ENCODE measurements at regions not wholly inside any gene's neighbourhood (a gene's known extent, or its start where the extent isn't known, plus 50 kb on each side); places are given as distances from the start of the nearest gene placed in this dataset.

DNA sequence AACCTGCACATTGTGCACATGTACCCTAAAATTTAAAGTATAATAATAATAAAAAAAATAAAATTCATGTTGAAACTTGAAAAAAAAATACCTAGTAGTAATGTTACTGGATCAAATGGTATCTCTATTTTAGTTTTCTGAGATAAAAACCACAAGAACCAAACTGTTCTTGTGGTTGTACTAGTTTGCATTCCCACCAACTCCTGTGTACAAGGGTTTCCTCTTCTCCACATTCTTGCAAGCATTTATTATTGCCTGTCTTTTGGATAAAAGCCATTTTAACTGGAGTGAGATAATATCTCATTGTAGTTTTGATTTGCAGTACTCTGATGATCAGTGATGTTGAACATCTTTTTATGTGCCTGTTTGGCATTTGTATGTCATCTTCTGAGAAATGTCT is 177.7 kb downstream of the KIF20B start:
- DNase-seq (ENCODE audit: extremely low read depth in 1 of 2, low read depth in 1 of 2), result no peak

- no peak for DNase-seq (ENCODE audit: extremely low read depth in 1 of 2, low read depth in 1 of 2)
These were observed 186.0 kb downstream of the KIF20B start for GRCh38 chr10:89887406-89887805.

DNA sequence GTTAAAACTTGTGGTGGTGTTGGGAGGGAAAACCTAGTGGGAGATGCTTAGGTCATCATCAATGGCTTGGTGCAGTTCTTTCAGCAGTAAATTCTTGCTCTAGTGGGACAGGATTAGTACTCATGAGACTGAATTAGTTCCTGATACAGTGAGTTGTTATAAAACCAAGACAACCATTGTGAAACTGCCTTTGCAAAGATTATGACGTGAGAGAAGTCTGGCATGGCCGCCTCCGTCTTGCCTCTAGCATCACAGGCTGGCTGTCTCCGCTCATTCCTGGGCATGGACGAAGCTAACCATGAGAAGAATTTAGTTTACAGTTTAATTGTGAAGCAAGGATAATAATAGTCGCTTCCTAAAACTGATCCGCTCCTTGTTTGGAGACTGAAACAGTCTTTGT is 186.4 kb downstream of the KIF20B start:
- no peak for DNase-seq (ENCODE audit: extremely low read depth in 1 of 2, low read depth in 1 of 2)

GRCh38 chr10:89888321-89889070 is 187.1 kb downstream of the KIF20B start:
- DNase-seq (ENCODE audit: extremely low read depth in 1 of 2, low read depth in 1 of 2), result no peak

DNA sequence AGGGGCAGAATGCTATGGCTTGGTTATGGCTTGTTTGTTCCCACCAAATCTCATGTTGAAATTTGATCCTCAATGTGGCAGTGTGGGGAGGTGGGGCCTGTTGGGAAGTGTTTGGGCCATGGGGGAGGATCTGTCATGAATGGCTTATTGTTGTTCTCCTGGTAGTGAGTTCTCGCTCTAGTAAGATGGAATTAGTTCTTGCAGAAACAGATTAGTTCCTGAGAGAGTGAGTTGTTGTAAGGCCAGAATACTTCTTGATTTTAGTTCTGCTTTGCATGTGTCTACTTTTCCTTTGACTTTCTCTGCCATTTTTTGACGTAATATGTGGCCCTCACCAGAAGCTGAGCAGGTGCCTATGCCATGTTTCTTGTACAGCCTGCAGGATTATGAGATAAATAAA is 188.2 kb downstream of the KIF20B start:
- no peak for DNase-seq (ENCODE audit: extremely low read depth in 1 of 2, low read depth in 1 of 2)

DNA sequence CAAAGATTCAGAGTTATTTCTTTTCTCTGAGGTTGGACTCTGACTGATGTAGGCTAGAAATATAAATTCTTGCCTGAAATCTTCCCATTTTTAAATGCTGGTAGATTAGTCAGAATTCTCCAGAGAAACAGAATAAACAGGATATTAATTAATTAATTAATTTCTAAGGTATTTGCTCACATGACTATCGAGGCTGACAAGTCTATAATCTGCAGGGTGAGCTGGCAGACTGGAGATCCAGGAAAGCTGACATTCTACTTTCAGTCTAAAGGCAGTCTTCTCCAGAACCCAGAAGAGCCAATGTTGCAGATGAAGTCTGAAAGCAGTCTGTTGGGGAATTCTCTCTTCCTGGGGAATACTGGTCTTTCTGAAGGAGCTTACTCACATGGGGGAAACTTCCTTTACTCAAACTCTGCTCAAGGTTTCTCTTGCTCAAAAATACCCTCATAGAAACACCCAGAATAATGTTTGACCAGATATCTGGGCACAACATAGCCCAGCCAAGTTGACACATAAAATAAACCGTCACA is 189.7 kb downstream of the KIF20B start:
- no peak for DNase-seq (ENCODE audit: extremely low read depth in 1 of 2, low read depth in 1 of 2)

GRCh38 chr10:89894051-89894450 is 192.7 kb downstream of the KIF20B start:
- DNase-seq (ENCODE audit: extremely low read depth in 1 of 2, low read depth in 1 of 2), result no peak

DNA sequence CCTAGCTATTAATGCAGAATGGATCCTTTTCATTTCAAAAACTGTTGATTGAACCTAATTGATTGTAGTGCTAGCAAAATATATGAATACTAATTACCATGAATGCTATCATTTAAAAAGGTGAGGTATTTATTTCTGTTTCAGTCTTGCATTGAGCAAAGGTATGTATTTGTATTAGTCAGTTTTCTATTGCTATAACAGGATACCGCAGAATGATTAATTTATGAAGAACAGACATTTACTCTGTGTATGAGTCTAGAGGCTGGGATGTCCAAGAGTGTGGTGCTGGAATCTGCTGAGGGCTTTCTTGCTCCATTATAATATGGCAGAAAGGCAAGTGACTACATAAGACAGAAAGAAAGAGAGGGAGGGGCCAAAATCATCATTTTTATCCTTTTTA is 199.2 kb downstream of the KIF20B start:
- DNase-seq (ENCODE audit: extremely low read depth in 1 of 2, low read depth in 1 of 2), result no peak

- no peak for DNase-seq (ENCODE audit: extremely low read depth in 1 of 2, low read depth in 1 of 2)
These were observed 200.5 kb downstream of the KIF20B start for GRCh38 chr10:89901895-89902294.

DNA sequence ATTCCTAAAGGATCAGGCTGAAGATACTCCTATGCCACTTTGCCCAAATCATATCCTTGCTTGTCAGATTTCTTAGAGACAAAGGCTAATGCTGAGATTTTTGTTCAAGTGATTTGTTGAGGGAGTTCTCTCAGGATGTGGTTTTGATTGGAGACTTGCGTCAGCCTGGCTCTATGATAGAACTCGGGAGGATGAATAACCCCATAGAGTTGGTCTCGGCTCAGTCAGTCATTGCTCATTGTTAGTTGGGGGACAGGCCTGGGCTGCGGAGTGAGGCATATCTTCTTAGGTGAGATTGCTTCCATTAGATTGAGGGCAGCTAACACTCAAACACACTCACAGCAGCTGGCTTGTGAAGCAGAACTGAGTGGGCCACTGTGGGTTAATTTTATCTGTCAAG is 203.4 kb downstream of the KIF20B start:
- peak in 1 of 2 donors; percentile 1 for DNase-seq (ENCODE audit: extremely low read depth in 1 of 2, low read depth in 1 of 2)

DNA sequence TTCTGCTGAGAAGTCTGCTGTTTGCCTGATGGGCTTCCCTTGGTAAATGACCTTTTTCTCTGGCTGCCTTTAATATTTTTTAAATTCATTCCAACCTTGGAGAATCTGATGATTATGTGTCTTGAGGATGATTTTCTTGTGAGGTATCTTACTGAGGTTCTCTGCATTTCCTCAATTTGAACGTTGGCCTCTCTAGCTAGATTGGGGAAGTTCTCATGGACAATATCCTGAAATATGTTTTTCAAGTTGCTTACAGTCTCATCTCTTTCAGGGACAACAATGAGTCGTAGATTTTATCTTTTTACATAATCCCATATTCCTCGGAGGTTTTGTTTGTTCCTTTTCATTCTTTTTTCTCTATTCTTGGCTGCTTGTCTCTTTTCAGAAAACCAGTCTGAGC is 208.4 kb downstream of the KIF20B start:
- DNase-seq (ENCODE audit: extremely low read depth in 1 of 2, low read depth in 1 of 2), result no peak

DNA sequence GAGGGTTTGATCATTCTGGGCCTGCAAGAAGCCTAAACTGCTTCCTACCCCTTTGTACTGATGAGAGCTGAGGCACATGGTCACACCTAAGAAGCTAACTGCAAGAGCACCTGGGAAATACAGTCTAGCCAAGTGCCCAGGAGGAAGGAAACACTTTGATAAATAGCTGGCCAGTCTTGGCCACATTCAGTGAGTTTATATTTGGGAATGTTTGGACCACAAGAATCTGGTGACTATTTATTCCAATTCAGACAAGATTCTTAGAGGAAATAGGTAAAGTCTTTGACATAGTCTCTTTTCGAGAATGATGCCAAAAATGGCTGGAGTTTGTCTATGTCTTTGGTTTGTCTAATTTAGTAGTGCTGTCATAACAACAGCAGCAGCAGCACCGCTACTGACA is 213.6 kb downstream of the KIF20B start:
- no peak for DNase-seq (ENCODE audit: extremely low read depth in 1 of 2, low read depth in 1 of 2)

GRCh38 chr10:89915968-89916367 is 214.6 kb downstream of the KIF20B start:
- no peak for DNase-seq (ENCODE audit: extremely low read depth in 1 of 2, low read depth in 1 of 2)

- no peak for DNase-seq (ENCODE audit: extremely low read depth in 1 of 2, low read depth in 1 of 2)
These were observed 215.3 kb downstream of the KIF20B start for GRCh38 chr10:89916468-89917215.

DNA sequence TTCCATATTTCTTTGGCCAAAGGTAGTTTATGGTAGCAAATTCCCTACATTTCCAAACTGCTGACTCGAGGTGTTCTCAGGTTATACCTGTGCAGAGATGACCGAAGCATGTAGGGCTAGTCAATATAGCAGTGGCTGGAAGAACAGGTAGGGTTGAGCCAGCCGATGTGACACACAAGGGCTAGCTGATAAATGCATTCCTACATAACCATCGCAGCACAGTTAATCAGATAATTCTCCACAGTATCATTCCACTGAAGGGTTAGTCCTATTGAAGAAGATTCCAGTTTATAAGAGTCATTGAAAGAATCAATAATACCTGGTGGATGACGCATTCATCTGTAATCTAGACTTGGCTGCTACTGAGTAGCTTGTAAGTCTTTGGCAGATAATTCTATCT is 220.0 kb downstream of the KIF20B start:
- DNase-seq (ENCODE audit: extremely low read depth in 1 of 2, low read depth in 1 of 2), result no peak

GRCh38 chr10:89923661-89924060 is 222.3 kb downstream of the KIF20B start:
- no peak for DNase-seq (ENCODE audit: extremely low read depth in 1 of 2, low read depth in 1 of 2)

GRCh38 chr10:89924261-89924660 is 222.9 kb downstream of the KIF20B start:
- DNase-seq (ENCODE audit: extremely low read depth in 1 of 2, low read depth in 1 of 2), result no peak

DNA sequence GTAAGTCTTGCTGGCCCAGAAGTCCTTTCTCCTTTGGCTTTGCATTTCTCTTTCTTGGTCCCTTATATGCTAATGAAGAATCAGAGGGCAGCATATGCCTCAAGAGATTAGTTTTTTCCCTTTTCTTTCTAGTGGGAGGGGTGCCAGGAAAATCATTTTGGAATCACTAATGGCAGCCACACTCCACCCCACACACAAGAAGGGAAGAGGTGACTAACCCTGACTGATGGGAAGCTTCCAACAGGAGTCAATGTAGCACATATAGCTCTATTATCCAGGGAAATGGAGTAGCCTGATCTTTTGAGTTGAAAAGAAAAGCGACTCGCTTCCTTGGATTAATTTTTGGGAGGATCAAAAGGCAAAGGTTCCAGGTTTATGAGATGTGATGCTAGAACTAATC is 225.3 kb downstream of the KIF20B start:
- no peak for DNase-seq (ENCODE audit: extremely low read depth in 1 of 2, low read depth in 1 of 2)

- no peak for DNase-seq (ENCODE audit: extremely low read depth in 1 of 2, low read depth in 1 of 2)
These were observed 228.1 kb downstream of the KIF20B start for GRCh38 chr10:89929282-89930026.

DNA sequence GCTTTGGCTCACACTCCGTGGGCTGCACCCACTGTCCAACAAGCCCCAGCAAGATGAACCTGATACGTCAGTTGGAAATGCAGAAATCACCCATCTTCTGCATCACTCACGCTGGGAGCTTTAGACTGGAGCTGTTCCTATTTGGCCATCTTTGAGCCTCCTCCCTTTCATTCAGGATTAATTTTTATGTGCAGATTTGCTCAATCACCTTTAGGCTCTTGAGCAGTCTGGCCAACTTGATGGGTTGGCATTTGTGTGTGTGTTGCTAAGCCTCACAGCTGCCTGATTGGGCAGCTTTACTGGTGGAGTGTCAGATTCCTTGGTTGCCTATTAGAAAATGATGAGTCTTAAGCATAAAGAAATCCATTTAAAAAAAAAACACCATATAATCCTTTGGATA is 236.1 kb downstream of the KIF20B start:
- no peak for DNase-seq (ENCODE audit: extremely low read depth in 1 of 2, low read depth in 1 of 2)

DNA sequence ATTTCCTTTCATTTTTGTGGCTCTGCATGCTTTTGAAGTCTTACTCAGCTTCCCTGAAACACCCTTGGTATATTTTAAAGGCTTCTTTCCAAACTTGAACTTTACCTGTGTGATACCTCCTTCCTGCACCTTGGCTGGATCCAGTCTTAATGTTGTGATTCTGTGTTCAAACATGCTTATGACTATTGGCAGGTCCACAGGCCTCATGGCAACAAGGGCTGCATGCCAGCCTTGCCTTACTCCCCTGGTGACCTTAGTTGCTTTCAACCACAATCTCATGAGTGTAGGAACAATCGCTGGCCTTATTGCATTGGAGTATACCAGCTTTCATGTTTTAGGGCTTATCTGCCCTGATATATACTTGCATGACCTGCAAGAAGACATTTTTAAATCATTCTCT is 238.7 kb downstream of the KIF20B start:
- DNase-seq (ENCODE audit: extremely low read depth in 1 of 2, low read depth in 1 of 2), result no peak

- no peak for DNase-seq (ENCODE audit: extremely low read depth in 1 of 2, low read depth in 1 of 2)
These were observed 240.8 kb downstream of the KIF20B start for GRCh38 chr10:89942217-89942616.
